Kidney epithelial cell (primary cell): ENCODE measurements at regions not wholly inside any gene's neighbourhood (a gene's known extent, or its start where the extent isn't known, plus 50 kb on each side); places are given as distances from the start of the nearest gene placed in this dataset.
"Not testable (repeated sequence)": the region's sequence is repeated elsewhere in the genome, so short reads cannot be mapped to it uniquely, and the experiment has no call there.

Experiments
- DNase-seq: peaks from one replicate; pipeline ENCODE4 v3.0.0-alpha.2; 2010; ENCODE audit warnings: low read depth
- H3K27me3 ChIP-seq: 2 replicates; pipeline ENCODE4 v1.6.0; 2011; ENCODE audit warnings: low read length; ENCODE audit not compliant: control insufficient read depth, insufficient read depth
- H3K36me3 ChIP-seq: 2 replicates; pipeline ENCODE4 v1.5.1; 2011; ENCODE audit warnings: low read length; ENCODE audit not compliant: control insufficient read depth, insufficient read depth
- H3K4me3 ChIP-seq: 2 replicates; pipeline ENCODE4 v1.5.1; 2011; ENCODE audit warnings: low read depth, mild to moderate bottlenecking, control low read depth, low read length
- TF ChIP-seq, protein P1 (sequence below): IDR thresholded peaks from 2 replicates; pipeline ENCODE4 v1.5.1; 2011; ENCODE audit warnings: mild to moderate bottlenecking, moderate library complexity, low read length, control low read depth, inconsistent platforms; ENCODE audit not compliant: insufficient read depth, poor library complexity, severe bottlenecking

DNA sequence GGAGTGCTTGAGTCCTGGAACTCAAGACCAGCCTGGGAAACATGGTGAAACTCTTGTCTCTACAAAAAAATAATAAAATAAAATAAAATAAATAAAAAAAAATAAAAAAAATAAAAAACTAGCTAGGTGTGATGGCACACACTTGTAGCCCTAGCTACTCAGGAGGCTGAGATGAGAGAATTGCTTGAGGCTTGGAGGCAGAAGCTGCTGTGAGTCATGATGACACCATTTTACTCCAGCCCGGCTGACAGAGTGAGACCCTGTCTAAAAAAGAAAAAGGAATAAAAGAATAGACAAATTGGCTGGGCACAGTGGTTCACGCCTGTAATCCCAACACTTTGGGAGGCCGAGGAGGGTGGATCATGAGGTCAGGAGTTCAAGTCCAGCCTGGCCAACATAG lies 1168.9 kb downstream of the SLITRK5 start:
- TF ChIP-seq, protein P1, sequence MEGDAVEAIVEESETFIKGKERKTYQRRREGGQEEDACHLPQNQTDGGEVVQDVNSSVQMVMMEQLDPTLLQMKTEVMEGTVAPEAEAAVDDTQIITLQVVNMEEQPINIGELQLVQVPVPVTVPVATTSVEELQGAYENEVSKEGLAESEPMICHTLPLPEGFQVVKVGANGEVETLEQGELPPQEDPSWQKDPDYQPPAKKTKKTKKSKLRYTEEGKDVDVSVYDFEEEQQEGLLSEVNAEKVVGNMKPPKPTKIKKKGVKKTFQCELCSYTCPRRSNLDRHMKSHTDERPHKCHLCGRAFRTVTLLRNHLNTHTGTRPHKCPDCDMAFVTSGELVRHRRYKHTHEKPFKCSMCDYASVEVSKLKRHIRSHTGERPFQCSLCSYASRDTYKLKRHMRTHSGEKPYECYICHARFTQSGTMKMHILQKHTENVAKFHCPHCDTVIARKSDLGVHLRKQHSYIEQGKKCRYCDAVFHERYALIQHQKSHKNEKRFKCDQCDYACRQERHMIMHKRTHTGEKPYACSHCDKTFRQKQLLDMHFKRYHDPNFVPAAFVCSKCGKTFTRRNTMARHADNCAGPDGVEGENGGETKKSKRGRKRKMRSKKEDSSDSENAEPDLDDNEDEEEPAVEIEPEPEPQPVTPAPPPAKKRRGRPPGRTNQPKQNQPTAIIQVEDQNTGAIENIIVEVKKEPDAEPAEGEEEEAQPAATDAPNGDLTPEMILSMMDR = no peak
- Histone ChIP-seq H3K36me3 (no peaks in the 10 kb centered on the region), H3K27me3 (no peaks in the 10 kb centered on the region), H3K4me3 (no peak overlapping the region)
- no peak for DNase-seq

- not testable (repeated sequence) for H3K36me3 ChIP-seq, H3K4me3 ChIP-seq, H3K27me3 ChIP-seq, DNase-seq
Measured at GRCh38 chr13:88852293-88852692, 1181.1 kb downstream of the SLITRK5 start.

DNA sequence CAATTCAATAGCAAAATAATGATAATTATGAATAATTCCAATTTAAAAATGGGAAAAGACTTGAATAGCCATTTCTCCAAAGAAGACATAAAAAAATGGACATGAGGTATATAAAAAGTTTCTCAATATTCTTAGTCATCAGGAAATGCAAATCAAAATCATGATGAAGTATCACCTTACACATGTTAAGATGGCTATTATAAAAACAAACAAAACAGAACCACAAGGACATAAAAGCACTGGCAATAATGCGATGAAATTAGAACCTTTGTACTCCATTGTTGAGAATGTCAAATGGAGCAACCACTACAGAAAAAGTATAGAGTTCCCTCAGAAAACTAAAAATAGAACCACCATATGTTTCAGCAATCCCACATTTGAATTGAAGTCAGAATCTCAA lies 1186.1 kb downstream of the SLITRK5 start:
- DNase-seq = no peak
- TF ChIP-seq, protein P1 = no peak
- Histone ChIP-seq H3K36me3 (no peaks in the 10 kb centered on the region), H3K27me3 (no peaks in the 10 kb centered on the region), H3K4me3 (no peak overlapping the region)

DNA sequence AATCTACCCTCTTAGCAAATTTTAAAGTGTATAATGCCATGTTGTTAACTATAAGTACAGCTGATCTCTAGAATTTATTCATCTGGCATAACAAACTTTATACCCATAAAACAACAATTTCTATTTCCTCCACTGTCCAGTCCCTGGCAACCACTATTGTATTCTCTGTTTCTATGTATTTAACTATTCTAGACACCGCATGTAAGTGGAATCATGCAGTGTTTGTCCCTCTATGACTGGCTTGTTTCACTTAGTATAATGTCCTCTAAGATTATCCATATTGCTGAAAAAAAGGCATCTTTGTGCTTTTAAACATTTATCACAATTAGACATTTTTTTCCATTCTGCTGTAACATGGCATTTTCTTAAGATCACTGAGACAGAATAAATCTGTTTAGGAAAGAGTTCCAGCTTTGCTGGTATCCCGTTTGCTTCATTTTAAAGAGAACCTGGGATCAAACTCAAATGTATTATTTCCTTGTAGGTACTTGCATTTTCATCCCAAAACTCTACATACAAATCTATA lies 1191.0 kb downstream of the SLITRK5 start:
- H3K27me3 ChIP-seq = no peaks in the 10 kb centered on the region

GRCh38 chr13:88863116-88863515 lies 1191.9 kb downstream of the SLITRK5 start:
- H3K27me3 ChIP-seq = no peaks in the 10 kb centered on the region
- DNase-seq = no peak
- no peaks in the 10 kb centered on the region for H3K36me3 ChIP-seq
- TF ChIP-seq, protein P1 = no peak
- H3K4me3 ChIP-seq = no peak overlapping the region

More for the DNA sequence above, 1191.0 kb downstream of the SLITRK5 start:
- no peak for DNase-seq
- Histone ChIP-seq H3K36me3 (no peaks in the 10 kb centered on the region), H3K4me3 (no peak overlapping the region)
- TF ChIP-seq, protein P1 = no peak

GRCh38 chr13:88866195-88866594 lies 1195.0 kb downstream of the SLITRK5 start:
- H3K4me3 ChIP-seq = no peak overlapping the region
- no peaks in the 10 kb centered on the region for H3K27me3 ChIP-seq
- no peak for DNase-seq
- TF ChIP-seq, protein P1 = no peak
- H3K36me3 ChIP-seq = no peaks in the 10 kb centered on the region
